Calu3 (cell line): ENCODE measurements at regions not wholly inside any gene's neighbourhood (a gene's known extent, or its start where the extent isn't known, plus 50 kb on each side); places are given as distances from the start of the nearest gene placed in this dataset.

Experiments used
- BruUV-seq: library from RNA; stranded (reverse); fragments of 400-500 nt; replicated peaks from 2 replicates; lab custom pipeline; 2021; lab: Mats Ljungman, UMichigan
- CTCF ChIA-PET: fragments of 300-600 bp; sonication (Branson Sonifier 250); formaldehyde crosslinking; loops from one replicate; lab custom pipeline; 2022; ENCODE audit warnings: antibody characterized with exemption; lab: Charles Lee
- DNase-seq: peaks from one replicate; pipeline ENCODE4 v3.0.0; 2022
- H3K27ac Mint-ChIP-seq: one replicate; pipeline ENCODE4 v1.8.0; 2022; ENCODE audit warnings: mixed read lengths; ENCODE audit not compliant: unreplicated experiment
- H3K27me3 Mint-ChIP-seq: one replicate; pipeline ENCODE4 v1.8.0; 2022; ENCODE audit warnings: mixed read lengths; ENCODE audit not compliant: unreplicated experiment
- H3K36me3 Mint-ChIP-seq: one replicate; pipeline ENCODE4 v1.8.0; 2022; ENCODE audit warnings: mild to moderate bottlenecking, moderate library complexity, mixed read lengths; ENCODE audit not compliant: insufficient read depth, unreplicated experiment
- H3K4me1 Mint-ChIP-seq: one replicate; pipeline ENCODE4 v1.8.0; 2022; ENCODE audit warnings: mild to moderate bottlenecking, low read depth, mixed read lengths; ENCODE audit not compliant: unreplicated experiment
- H3K4me3 Mint-ChIP-seq: one replicate; pipeline ENCODE4 v1.8.0; 2022; ENCODE audit warnings: mild to moderate bottlenecking, low read depth, moderate library complexity, mixed read lengths; ENCODE audit not compliant: unreplicated experiment
- H3K9me3 Mint-ChIP-seq: one replicate; pipeline ENCODE4 v1.8.0; 2022; ENCODE audit warnings: low read depth, mixed read lengths; ENCODE audit not compliant: unreplicated experiment
- intact Hi-C: fragments of 100-400 bp; cut with micrococcal nuclease; formaldehyde crosslinking; loops from one replicate; pipeline ENCODE4 v1.10.0; 2022; ENCODE audit not compliant: unreplicated experiment
- TF ChIP-seq, protein P1 (sequence below): fragments of 200-600 bp; IDR thresholded peaks from one replicate; pipeline ENCODE4 v1.8.0; 2022; ENCODE audit warnings: antibody characterized with exemption; ENCODE audit not compliant: unreplicated experiment

GRCh38 chr7:27316311-27316710, 73.7 kb downstream of the EVX1 start:
- DNase-seq, result no peak
- Mint-ChIP-seq H3K9me3 (peaks cover 9% of the 10 kb centered on the region), H3K36me3 (no peaks in the 10 kb centered on the region), H3K4me3 (no peak overlapping the region), H3K27me3 (no peaks in the 10 kb centered on the region), H3K4me1 (peaks cover 35% of the 10 kb centered on the region), H3K27ac (no peak overlapping the region)
- intact Hi-C loops, result no loop called here
- TF ChIP-seq, protein P1, sequence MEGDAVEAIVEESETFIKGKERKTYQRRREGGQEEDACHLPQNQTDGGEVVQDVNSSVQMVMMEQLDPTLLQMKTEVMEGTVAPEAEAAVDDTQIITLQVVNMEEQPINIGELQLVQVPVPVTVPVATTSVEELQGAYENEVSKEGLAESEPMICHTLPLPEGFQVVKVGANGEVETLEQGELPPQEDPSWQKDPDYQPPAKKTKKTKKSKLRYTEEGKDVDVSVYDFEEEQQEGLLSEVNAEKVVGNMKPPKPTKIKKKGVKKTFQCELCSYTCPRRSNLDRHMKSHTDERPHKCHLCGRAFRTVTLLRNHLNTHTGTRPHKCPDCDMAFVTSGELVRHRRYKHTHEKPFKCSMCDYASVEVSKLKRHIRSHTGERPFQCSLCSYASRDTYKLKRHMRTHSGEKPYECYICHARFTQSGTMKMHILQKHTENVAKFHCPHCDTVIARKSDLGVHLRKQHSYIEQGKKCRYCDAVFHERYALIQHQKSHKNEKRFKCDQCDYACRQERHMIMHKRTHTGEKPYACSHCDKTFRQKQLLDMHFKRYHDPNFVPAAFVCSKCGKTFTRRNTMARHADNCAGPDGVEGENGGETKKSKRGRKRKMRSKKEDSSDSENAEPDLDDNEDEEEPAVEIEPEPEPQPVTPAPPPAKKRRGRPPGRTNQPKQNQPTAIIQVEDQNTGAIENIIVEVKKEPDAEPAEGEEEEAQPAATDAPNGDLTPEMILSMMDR, result no peak
- BruUV-seq, result no TSS peak
- CTCF ChIA-PET, result no interaction called here

DNA sequence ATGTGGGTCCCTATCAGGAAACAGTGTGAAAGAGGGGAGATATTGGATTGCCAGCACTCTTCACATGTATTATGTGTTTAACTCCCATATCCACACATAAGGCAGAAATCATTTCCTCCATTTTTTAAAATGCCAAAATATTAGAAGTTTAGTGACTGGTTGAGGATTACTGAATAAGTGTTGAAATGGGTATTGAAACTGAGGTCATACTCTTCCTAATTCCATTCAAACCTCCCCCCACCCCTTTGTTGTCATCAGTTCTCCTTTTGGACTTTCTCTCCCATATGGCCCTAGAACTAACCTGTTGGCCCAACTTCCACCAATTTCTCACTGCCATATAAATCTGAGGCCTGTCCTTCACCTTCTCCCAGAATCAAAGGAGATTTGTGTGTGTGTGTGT, 81.6 kb downstream of the EVX1 start:
- H3K4me3 Mint-ChIP-seq, result no peak overlapping the region
- intact Hi-C loops, result no loop called here
- no TSS peak for BruUV-seq
- TF ChIP-seq, protein P1, result no peak
- H3K4me1 Mint-ChIP-seq, result peaks cover under 1% of the 10 kb centered on the region
- H3K36me3 Mint-ChIP-seq, result no peaks in the 10 kb centered on the region
- no peak overlapping the region for H3K27ac Mint-ChIP-seq
- DNase-seq, result no peak
- H3K9me3 Mint-ChIP-seq, result peaks cover 8% of the 10 kb centered on the region
- CTCF ChIA-PET, result no interaction called here
- H3K27me3 Mint-ChIP-seq, result no peaks in the 10 kb centered on the region

GRCh38 chr7:27329909-27330308, 87.3 kb downstream of the EVX1 start:
- Mint-ChIP-seq H3K36me3 (no peaks in the 10 kb centered on the region), H3K4me3 (no peak overlapping the region), H3K27me3 (no peaks in the 10 kb centered on the region), H3K4me1 (no peaks in the 10 kb centered on the region), H3K9me3 (peaks cover 5% of the 10 kb centered on the region), H3K27ac (no peak overlapping the region)
- TF ChIP-seq, protein P1, result peak; percentile 46
- CTCF ChIA-PET, result interaction anchor here (1.4 to 2.0 kb wide), 3 partner anchors 15 to 134 kb away, joined by 3 to 10 read pairs (median 4); no protein-coding TSS in a partner anchor
- BruUV-seq, result no TSS peak
- DNase-seq, result no peak
- intact Hi-C loops, result no loop called here

- BruUV-seq, result no TSS peak
- H3K9me3 Mint-ChIP-seq, result no peaks in the 10 kb centered on the region
- H3K4me3 Mint-ChIP-seq, result no peak overlapping the region
- TF ChIP-seq, protein P1, result no peak
- H3K27me3 Mint-ChIP-seq, result no peaks in the 10 kb centered on the region
- no peak for DNase-seq
- CTCF ChIA-PET, result no interaction called here
- H3K27ac Mint-ChIP-seq, result no peak overlapping the region
- intact Hi-C loops, result no loop called here
- no peaks in the 10 kb centered on the region for H3K36me3 Mint-ChIP-seq
- no peaks in the 10 kb centered on the region for H3K4me1 Mint-ChIP-seq
Measured at GRCh38 chr7:27339478-27339877, 96.9 kb downstream of the EVX1 start.
